ENCODE measurements at regions not wholly inside any gene's neighbourhood (a gene's known extent, or its start where the extent isn't known, plus 50 kb on each side); places are given as distances from the start of the nearest gene placed in this dataset.
"Not testable (repeated sequence)": the region's sequence is repeated elsewhere in the genome, so short reads cannot be mapped to it uniquely, and the experiment has no call there.

DNA sequence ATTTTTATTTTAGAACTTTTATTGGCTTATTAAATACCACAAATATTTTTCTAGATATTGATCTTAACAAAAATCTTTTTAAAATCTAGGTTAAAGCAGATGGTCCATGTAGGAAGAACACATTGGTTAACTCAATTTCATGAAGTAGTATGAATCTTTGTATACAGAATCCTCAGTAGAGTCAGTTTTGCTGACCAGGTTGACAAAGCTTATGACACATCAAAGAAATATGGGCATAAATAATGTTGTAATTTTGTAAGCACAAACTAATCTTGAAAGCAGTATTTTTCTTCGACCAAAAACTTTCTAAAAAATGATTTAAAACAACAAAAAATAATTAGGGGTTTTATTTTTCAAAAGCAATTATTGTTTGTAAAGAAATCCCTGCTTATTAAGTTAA, 479.3 kb upstream of the PCDH10 start:
- H3K36me3 Mint-ChIP-seq: no peaks in the 10 kb centered on the region
- peaks cover 4% of the 10 kb centered on the region for H3K9me3 Mint-ChIP-seq
- no peak overlapping the region for H3K4me3 Mint-ChIP-seq
- no peaks in the 10 kb centered on the region for H3K27me3 Mint-ChIP-seq
- no peak overlapping the region for H3K27ac Mint-ChIP-seq
- H3K4me1 Mint-ChIP-seq: no peaks in the 10 kb centered on the region

DNA sequence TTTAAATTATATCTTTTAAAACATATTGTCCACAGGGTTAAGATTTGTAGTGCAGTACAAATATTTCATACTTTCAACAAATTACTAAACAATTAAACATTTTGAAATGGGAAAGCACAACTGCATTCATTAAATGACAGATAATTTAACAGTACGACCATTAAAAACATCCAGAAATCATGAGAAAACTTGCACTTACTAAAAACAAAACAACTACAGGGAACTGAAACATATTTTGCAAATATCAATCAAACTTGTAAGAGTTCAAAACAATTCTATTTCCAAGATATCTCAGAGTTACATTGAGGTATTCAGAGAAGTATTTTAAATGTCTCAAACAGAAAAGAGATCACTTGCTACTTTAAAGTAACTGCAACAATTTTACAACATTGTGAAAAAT, 478.5 kb upstream of the PCDH10 start:
- Mint-ChIP-seq H3K4me3 (no peak overlapping the region), H3K4me1 (no peaks in the 10 kb centered on the region), H3K36me3 (no peaks in the 10 kb centered on the region), H3K27me3 (no peaks in the 10 kb centered on the region), H3K9me3 (peaks cover 4% of the 10 kb centered on the region), H3K27ac (no peak overlapping the region)

DNA sequence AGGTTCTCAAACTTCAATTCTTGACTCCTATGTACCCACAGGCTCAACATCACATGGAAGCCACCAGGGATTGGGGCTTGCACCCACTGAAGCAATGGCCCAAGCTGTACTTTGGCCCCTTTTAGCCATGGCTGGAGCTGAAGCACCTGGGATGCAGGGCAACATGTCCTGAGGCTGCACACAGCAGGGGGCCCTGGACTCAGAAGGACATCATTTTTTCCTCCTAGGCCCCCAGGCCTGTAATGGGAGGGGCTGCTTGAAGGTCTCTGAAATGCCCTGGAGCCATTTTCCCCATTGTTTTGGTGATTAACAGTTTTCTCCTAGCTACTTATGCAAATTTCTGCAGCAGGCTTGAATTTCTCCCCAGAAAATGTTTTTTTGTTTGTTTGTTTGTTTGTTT, 465.1 kb upstream of the PCDH10 start:
- H3K27me3 Mint-ChIP-seq: no peaks in the 10 kb centered on the region
- H3K4me1 Mint-ChIP-seq: no peaks in the 10 kb centered on the region
- H3K27ac Mint-ChIP-seq: no peak overlapping the region
- H3K4me3 Mint-ChIP-seq: no peak overlapping the region
- no peaks in the 10 kb centered on the region for H3K36me3 Mint-ChIP-seq
- peaks cover 16% of the 10 kb centered on the region for H3K9me3 Mint-ChIP-seq

DNA sequence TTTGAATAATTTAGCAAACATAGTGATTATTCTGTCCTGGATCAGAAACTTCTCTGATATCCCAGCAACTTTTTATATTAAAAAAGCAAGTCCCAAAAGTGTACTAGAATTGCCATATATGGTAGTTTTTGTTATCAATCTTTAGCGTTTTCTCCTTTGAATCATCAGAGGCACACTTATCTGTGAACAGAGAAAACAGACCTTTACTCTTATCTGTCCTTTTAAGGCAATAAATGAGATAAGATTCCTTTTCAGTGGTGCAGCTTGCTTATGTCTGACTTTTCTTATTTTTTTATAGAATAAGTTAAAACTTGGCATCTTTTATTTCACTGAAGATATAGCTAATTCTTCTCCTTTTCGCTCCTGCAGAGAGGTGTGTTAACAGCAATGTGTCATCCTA, 458.1 kb upstream of the PCDH10 start:
- Mint-ChIP-seq H3K9me3 (peaks cover 4% of the 10 kb centered on the region), H3K4me1 (no peaks in the 10 kb centered on the region), H3K4me3 (no peak overlapping the region), H3K27ac (no peak overlapping the region), H3K27me3 (no peaks in the 10 kb centered on the region), H3K36me3 (no peaks in the 10 kb centered on the region)

DNA sequence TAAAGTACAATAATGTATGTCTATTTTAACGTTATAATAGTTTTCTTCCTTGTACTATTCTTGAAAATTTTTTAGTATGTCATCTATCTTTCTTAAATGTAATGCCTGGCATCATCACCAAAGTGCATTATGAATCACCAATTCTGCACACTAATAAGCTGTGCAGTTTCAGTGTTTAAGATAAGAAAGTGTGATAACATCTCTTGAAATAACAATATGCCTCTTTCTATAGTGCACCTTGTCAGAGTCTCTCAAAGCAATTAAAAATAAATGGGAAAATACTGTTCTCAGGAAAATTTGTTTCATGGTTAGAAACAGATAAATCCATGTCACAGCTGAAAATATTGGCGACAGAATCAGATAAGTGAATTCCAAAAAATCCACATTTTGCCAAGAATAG, 457.4 kb upstream of the PCDH10 start:
- no peaks in the 10 kb centered on the region for H3K4me1 Mint-ChIP-seq
- H3K9me3 Mint-ChIP-seq: peaks cover 4% of the 10 kb centered on the region
- no peak overlapping the region for H3K4me3 Mint-ChIP-seq

DNA sequence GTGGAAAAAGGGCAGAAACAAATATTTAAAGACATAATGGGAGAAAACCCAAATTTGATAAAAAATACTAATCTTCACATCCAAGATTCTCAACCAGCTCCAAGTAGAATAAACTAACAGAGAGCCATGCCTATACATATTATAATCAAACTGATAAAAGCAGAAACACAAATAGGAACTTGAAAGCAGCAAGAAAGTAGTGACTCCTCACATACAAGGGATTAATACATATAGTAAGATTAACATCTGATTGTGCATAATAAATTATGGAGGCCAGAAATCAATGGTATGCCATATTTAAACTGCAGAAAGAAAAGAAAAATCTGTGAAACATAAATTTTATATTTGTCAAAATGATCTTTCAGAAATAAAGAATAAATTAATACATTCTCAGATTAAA, 454.3 kb upstream of the PCDH10 start:
- Mint-ChIP-seq H3K4me1 (no peaks in the 10 kb centered on the region), H3K36me3 (no peaks in the 10 kb centered on the region), H3K27me3 (no peaks in the 10 kb centered on the region), H3K27ac (no peak overlapping the region), H3K4me3 (no peak overlapping the region), H3K9me3 (peaks cover 7% of the 10 kb centered on the region)

More for the DNA sequence above, 457.4 kb upstream of the PCDH10 start:
- H3K27me3 Mint-ChIP-seq: no peaks in the 10 kb centered on the region
- no peak overlapping the region for H3K27ac Mint-ChIP-seq
- H3K36me3 Mint-ChIP-seq: no peaks in the 10 kb centered on the region

DNA sequence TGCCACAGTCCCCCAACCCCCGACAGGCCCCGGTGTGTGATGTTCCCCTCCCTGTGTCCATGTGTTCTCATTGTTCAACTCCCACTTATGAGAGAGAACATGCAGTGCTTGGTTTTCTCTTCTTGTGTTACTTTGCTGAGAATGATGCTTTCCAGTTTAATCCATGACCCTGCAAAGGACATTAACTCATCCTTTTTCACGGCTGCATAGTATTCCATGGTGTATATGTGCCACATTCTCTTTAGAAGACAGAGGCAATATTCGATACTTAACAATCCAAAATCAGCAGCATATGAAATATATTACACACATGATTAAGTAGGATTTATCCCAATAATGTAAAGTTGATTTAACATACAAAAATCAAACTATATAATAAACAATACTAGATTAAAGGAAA, 451.6 kb upstream of the PCDH10 start:
- not testable (repeated sequence) for H3K4me1 Mint-ChIP-seq, H3K27ac Mint-ChIP-seq, H3K36me3 Mint-ChIP-seq, H3K27me3 Mint-ChIP-seq, H3K4me3 Mint-ChIP-seq
- peaks cover 12% of the 10 kb centered on the region for H3K9me3 Mint-ChIP-seq

DNA sequence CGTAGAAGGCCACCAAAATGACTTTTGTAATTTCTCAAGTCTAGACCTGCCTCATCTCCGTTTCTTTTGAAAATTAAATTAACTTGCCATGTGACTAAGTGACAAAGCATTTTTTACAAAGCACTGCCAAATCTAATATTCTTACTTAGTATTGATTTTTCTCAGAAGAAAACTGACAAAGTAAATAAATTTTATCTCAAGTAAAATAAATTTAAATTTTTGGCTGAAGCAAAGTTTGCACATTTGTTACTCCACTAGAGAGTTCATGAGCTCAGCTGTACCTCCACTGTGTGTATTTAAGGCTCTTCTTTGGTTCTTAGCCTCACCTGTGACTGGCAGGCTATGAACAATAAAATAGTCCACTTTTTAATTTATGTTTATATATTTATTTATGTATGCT, 441.1 kb upstream of the PCDH10 start:
- H3K4me3 Mint-ChIP-seq: no peak overlapping the region

DNA sequence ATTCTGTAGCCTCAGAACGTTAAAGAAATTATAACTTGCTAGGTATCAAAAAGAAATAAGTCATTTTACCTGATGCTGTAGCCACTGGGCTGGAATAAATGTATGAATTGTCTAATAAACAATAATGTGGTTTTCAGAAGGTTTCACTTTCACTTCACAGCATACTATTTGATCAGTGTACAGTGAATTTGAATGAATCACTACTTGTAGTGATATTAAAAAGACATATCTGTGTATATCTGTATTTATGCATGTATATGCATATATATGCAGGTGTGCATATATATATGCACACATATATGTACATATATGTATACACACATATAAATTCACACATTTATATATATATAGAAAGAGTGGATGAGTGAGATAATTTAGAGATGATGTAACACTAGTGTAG, 440.0 kb upstream of the PCDH10 start:
- Mint-ChIP-seq H3K27ac (no peak overlapping the region), H3K4me1 (no peaks in the 10 kb centered on the region), H3K4me3 (no peak overlapping the region), H3K27me3 (no peaks in the 10 kb centered on the region), H3K9me3 (peaks cover 15% of the 10 kb centered on the region), H3K36me3 (no peaks in the 10 kb centered on the region)

More for the DNA sequence above, 441.1 kb upstream of the PCDH10 start:
- peaks cover 15% of the 10 kb centered on the region for H3K9me3 Mint-ChIP-seq
- no peaks in the 10 kb centered on the region for H3K36me3 Mint-ChIP-seq
- no peaks in the 10 kb centered on the region for H3K4me1 Mint-ChIP-seq
- H3K27me3 Mint-ChIP-seq: no peaks in the 10 kb centered on the region
- H3K27ac Mint-ChIP-seq: no peak overlapping the region

DNA sequence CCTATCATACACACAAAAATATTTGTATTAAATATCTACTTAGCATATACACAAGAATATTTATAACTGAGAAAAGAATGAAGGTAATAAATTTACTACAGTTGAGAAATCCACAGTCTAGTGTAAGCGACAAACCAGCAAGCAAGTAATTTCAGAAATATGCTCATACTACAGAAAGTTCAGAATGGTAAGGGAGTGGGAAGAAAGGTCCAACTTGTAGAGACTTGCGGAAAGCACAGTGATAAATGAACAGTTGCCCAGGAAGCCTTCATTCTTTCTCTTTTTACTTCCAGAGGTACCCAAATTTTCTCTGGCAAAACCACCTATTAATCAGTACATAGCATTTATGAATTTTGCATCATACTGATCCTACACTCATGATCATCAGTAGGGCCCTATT, 438.1 kb upstream of the PCDH10 start:
- Mint-ChIP-seq H3K9me3 (peaks cover 15% of the 10 kb centered on the region), H3K4me3 (no peak overlapping the region), H3K4me1 (no peaks in the 10 kb centered on the region), H3K27ac (no peak overlapping the region), H3K36me3 (no peaks in the 10 kb centered on the region), H3K27me3 (no peaks in the 10 kb centered on the region)

DNA sequence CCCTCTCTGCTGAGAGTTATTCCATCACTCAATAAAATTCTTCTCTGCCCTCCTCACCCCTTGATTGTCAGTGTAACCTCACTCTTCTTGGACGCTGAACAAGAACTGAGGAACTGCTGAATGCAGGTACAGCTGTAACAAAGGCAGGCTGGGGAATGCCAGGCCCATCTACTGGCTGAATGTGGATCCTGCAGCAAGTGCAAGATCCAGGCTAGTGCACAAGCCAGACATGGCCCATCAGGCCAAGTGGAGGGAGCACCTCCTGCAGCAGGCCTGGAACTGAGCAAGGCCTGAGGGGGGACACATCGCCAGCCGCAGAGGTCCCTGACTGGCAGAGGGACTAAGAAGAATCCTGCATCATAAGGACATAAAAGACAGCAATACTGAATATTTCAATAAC, 411.8 kb upstream of the PCDH10 start:
- Mint-ChIP-seq H3K36me3 (no peaks in the 10 kb centered on the region), H3K27ac (no peak overlapping the region), H3K27me3 (no peaks in the 10 kb centered on the region), H3K9me3 (no peaks in the 10 kb centered on the region), H3K4me3 (no peak overlapping the region), H3K4me1 (no peaks in the 10 kb centered on the region)

DNA sequence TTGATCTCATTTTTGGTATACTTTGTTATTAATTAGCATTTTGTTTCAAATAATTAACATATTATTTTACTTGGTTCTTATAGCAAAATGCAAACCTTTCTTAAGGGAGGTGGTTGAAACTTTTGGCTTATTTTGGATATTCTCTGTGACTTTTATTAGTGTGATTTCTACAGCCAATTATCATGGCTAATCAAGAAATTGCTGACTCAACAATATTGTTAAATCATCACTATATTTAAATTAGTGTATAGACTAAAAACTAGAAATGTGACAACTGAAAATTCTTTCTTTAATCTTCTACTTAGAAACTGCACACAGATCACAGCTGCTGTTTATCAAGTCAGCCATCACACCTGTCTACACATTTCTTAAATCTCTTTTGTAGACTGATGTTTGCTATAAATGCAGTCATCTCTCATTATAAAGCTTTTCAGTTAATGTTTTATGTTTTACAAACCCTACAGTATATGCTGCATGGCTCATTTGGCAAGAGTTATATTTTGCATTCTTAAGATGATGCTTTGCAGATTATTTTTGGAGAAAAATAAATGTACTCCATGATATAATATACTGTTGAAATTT, 389.8 kb upstream of the PCDH10 start:
- no peaks in the 10 kb centered on the region for H3K36me3 Mint-ChIP-seq
- no peak overlapping the region for H3K27ac Mint-ChIP-seq
- no peak overlapping the region for H3K4me3 Mint-ChIP-seq

DNA sequence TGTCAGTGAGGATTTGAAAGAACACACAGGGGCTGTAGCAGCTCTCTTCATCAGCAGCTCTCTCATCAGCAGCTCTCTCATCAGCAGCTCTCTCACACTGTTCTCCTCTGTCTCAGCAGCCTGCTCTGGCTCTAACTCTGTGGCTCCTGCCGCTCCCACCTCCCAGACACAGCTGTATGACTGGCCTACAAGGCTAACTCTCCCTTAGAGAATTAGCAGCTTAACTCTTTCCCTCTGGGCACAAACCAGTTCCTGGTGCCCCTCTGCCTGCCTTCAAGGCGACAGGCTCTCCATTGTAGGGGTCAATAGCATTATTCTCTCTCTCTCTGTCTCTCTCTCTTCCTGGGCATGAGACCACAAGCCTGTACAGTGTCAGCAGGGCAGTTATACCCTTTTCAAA, 385.6 kb upstream of the PCDH10 start:
- H3K27ac Mint-ChIP-seq: no peak overlapping the region
- no peaks in the 10 kb centered on the region for H3K9me3 Mint-ChIP-seq
- H3K4me1 Mint-ChIP-seq: no peaks in the 10 kb centered on the region
- no peaks in the 10 kb centered on the region for H3K36me3 Mint-ChIP-seq
- no peak overlapping the region for H3K4me3 Mint-ChIP-seq
- H3K27me3 Mint-ChIP-seq: no peaks in the 10 kb centered on the region

More for the DNA sequence above, 389.8 kb upstream of the PCDH10 start:
- Mint-ChIP-seq H3K9me3 (no peaks in the 10 kb centered on the region), H3K27me3 (no peaks in the 10 kb centered on the region), H3K4me1 (no peaks in the 10 kb centered on the region)

DNA sequence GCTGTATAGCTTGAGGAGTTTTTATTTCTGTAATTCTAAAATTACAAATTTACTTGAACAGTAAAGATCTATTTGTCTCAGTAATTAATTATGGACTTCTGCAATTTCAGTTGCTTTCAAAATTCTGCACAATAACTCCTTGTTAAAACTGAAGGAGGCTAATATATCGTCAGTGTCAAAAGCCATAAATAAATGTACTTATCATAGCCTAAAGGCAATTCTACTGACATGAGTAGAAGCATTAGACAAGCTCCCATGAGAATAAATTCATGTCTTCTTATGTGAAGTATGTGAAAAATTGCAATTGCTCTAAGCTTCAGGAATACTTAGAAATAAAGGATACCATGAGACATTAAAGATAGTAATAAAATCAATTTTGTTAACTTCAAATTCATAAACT, 381.2 kb upstream of the PCDH10 start:
- no peak overlapping the region for H3K4me3 Mint-ChIP-seq
- H3K36me3 Mint-ChIP-seq: no peaks in the 10 kb centered on the region
- peaks cover 4% of the 10 kb centered on the region for H3K9me3 Mint-ChIP-seq
- H3K27ac Mint-ChIP-seq: no peak overlapping the region
- H3K27me3 Mint-ChIP-seq: no peaks in the 10 kb centered on the region
- no peaks in the 10 kb centered on the region for H3K4me1 Mint-ChIP-seq

DNA sequence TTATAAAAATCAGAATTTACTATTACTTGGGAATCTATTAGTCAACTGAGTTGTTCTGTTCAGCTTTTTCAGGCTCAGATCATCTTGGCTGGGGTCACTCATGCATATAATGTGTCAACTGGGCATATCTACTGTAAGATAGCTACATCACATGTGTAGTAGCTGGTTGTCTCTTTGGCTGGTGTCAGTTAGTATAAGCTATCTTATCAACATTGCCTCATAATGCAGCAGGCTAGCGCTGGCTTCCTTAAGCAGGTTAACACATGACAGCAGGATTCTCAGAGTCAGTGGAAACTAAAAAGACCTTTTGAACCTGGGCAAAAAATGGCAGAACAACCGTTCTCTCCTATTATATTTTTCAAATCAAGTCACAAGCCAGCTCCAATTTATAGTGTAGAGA, 378.3 kb upstream of the PCDH10 start:
- Mint-ChIP-seq H3K27me3 (no peaks in the 10 kb centered on the region), H3K36me3 (no peaks in the 10 kb centered on the region), H3K4me1 (no peaks in the 10 kb centered on the region), H3K27ac (no peak overlapping the region), H3K4me3 (no peak overlapping the region), H3K9me3 (peaks cover 4% of the 10 kb centered on the region)

DNA sequence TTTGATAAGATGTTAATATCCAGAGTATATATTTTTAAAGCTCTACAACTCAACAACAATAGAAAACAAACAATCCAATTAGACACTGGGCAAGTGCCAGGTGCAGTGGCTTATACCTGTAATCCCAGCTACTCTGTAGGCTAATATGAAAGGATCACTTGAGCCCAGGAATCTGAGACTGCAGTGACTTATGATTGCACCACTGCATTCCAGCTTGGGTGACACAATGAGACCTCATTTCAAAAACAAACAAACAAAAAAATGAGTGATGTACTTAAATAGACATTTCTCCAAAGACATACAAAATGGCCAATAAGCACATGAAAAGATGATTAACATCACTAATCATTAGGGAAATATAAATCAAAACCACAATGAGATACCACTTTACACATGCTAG, 356.8 kb upstream of the PCDH10 start:
- Mint-ChIP-seq H3K27me3 (no peaks in the 10 kb centered on the region), H3K4me3 (no peak overlapping the region), H3K9me3 (peaks cover 8% of the 10 kb centered on the region), H3K36me3 (no peaks in the 10 kb centered on the region), H3K4me1 (no peaks in the 10 kb centered on the region), H3K27ac (no peak overlapping the region)

DNA sequence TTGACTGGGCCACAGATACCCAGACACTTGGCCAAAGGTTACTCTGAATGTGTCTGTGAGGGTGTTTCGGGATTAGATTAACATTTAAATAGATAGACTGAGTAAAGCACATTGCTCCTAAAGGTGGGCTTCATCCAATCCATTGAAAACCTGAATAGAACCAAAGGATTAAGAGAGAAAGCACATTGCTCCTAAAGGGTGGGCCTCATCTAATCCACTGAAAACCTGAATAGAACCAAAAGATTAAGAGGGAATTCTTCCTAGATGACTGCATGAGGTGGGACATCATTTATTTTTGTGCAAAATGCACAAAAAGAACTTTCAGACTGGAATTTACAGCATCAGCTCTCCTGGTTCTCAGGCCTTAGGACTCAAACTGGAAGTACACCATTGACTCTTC, 351.2 kb upstream of the PCDH10 start:
- Mint-ChIP-seq H3K27me3 (no peaks in the 10 kb centered on the region), H3K27ac (no peak overlapping the region), H3K9me3 (peaks cover 4% of the 10 kb centered on the region), H3K36me3 (no peaks in the 10 kb centered on the region), H3K4me1 (no peaks in the 10 kb centered on the region), H3K4me3 (no peak overlapping the region)

All from activated naive CD4-positive, alpha-beta T cell treated with anti-CD3 and anti-CD28 coated beads, Interleukin-2, amount 50 U/mL, for 24 hours (primary cell).